HepG2 (cell line): ENCODE measurements at regions not wholly inside any gene's neighbourhood (a gene's known extent, or its start where the extent isn't known, plus 50 kb on each side); places are given as distances from the start of the nearest gene placed in this dataset.

ENCODE experiments used
- ATAC-seq: fragments of 200-7000 bp; cut with Tn5 transposase; 3 replicates; pipeline ENCODE4 v1.9.1; 2020; ENCODE audit warnings: mild to moderate bottlenecking, moderate library complexity
- BruUV-seq: library from RNA; stranded (reverse); fragments of 400-500 nt; replicated peaks from 2 replicates; lab custom pipeline; 2021; lab: Mats Ljungman, UMichigan
- CTCF ChIA-PET: fragments of 300-600 bp; formaldehyde crosslinking; extraction: SDS; loops from one replicate; lab custom pipeline; 2021; ENCODE audit warnings: low total read pairs, inconsistent platforms, low intra/inter-chr PET ratio; lab: Yijun Ruan, JAX
- POLR2A ChIA-PET: fragments of 350-600 bp; sonication (Branson Sonifier 250); formaldehyde crosslinking; loops from one replicate; lab custom pipeline; 2020; ENCODE audit warnings: antibody characterized with exemption, inconsistent platforms; lab: Yijun Ruan, JAX
- DNase-seq: peaks from one replicate; pipeline ENCODE4 v3.0.0-alpha.2; 2015; ENCODE audit warnings: low spot score
- FAIRE-seq: peaks from 3 replicates; lab custom pipeline; 2011; peaks lifted over from hg19 to GRCh38; lab: Jason Lieb, UNC
- H2AFZ ChIP-seq: one replicate; pipeline ENCODE4 v1.6.1; 2011; ENCODE audit warnings: low read length, inconsistent platforms
- H3K27ac ChIP-seq: fragments of 300-600 bp; 3 replicates; pipeline ENCODE4 v1.8.0; 2011; ENCODE audit warnings: mixed run types, mild to moderate bottlenecking, mixed read lengths, low read length, inconsistent platforms; ENCODE audit not compliant: insufficient read depth; ENCODE audit errors: extremely low read length
- H3K27me3 ChIP-seq, 2 experiments: fragments of 200-600 bp in 1 of 2; 2 replicates in 1 of 2; 3 replicates in 1 of 2; pipeline versions ENCODE4 v1.6.0 to v1.8.0; 2011; ENCODE audit warnings: low read length in 2 of 2, mild to moderate bottlenecking in 2 of 2, moderate library complexity in 2 of 2, inconsistent platforms in 1 of 2; ENCODE audit not compliant: insufficient read depth in 2 of 2, control insufficient read depth in 1 of 2
- H3K36me3 ChIP-seq, 2 experiments: fragments of 200-600 bp in 1 of 2; replicated peaks in 1 of 2; 2 replicates in 1 of 2; 3 replicates in 1 of 2; pipeline versions ENCODE4 v1.5.1 to v1.8.0; 2011; ENCODE audit warnings: low read length in 2 of 2, inconsistent platforms in 1 of 2; ENCODE audit not compliant: insufficient read depth in 2 of 2, control insufficient read depth in 1 of 2
- H3K4me1 ChIP-seq: 2 replicates; pipeline ENCODE4 v1.5.1; 2012; ENCODE audit warnings: low read length, inconsistent platforms; ENCODE audit not compliant: insufficient read depth
- H3K4me2 ChIP-seq: 2 replicates; pipeline ENCODE4 v1.6.0; 2011; ENCODE audit warnings: low read depth, low read length, inconsistent platforms
- H3K4me3 ChIP-seq, 3 experiments: fragments of 200-600 bp in 1 of 3; sonication (generic), shearing (Covaris generic) in 1 of 3; replicated peaks in 1 of 3; 2 replicates each; pipeline ENCODE4 v1.5.1; 2011 to 2016; ENCODE audit warnings: low read length in 3 of 3, inconsistent platforms in 2 of 3, low read depth in 2 of 3, mild to moderate bottlenecking in 2 of 3, control low read depth in 1 of 3, mixed read lengths in 1 of 3; ENCODE audit not compliant: insufficient read depth in 1 of 3
- H3K79me2 ChIP-seq: one replicate; pipeline ENCODE4 v1.6.1; 2011; ENCODE audit warnings: low read length, inconsistent platforms; ENCODE audit not compliant: insufficient read depth
- H3K9ac ChIP-seq: 2 replicates; pipeline ENCODE4 v1.6.0; 2011; ENCODE audit warnings: mild to moderate bottlenecking, low read depth, low read length, inconsistent platforms; ENCODE audit not compliant: insufficient read depth
- H3K9me3 ChIP-seq: 2 replicates; pipeline ENCODE4 v1.5.1; 2012; ENCODE audit warnings: mild to moderate bottlenecking, low read length
- H4K20me1 ChIP-seq: 2 replicates; pipeline ENCODE4 v1.6.0; 2011; ENCODE audit warnings: inconsistent platforms, mild to moderate bottlenecking, low read length, moderate library complexity; ENCODE audit not compliant: insufficient read depth
- ATF1 ChIP-seq: IDR thresholded peaks from 2 replicates; pipeline ENCODE4 v1.6.1; 2016; ENCODE audit warnings: mild to moderate bottlenecking, control low read depth
- ATF7-NPFF ChIP-seq: sonication (generic); formaldehyde crosslinking; IDR thresholded peaks from 2 replicates; pipeline ENCODE4 v1.8.1; 2023; ENCODE audit warnings: mild to moderate bottlenecking, low read depth, missing genetic modification reagents, moderate library complexity
- HDAC2 ChIP-seq: sonication (generic); formaldehyde crosslinking; IDR thresholded peaks from 2 replicates; pipeline ENCODE4 v1.4.0; 2020; ENCODE audit warnings: missing genetic modification reagents
- KAT7 ChIP-seq: IDR thresholded peaks from 2 replicates; pipeline ENCODE4 v1.6.1; 2018; ENCODE audit warnings: borderline replicate concordance, missing compliant biosample characterization
- KLF12 ChIP-seq: sonication (generic); formaldehyde crosslinking; IDR thresholded peaks from 2 replicates; pipeline ENCODE4 v1.4.0; 2020; ENCODE audit warnings: missing genetic modification reagents, borderline replicate concordance
- MAFF ChIP-seq: IDR thresholded peaks from 2 replicates; pipeline ENCODE4 v1.6.1; 2011; ENCODE audit warnings: low read depth, low read length, improper control_type of control experiment
- NONO ChIP-seq, 2 experiments: fragments of 450-650 bp in 1 of 2; sonication (generic) in 1 of 2; formaldehyde crosslinking in 1 of 2; IDR thresholded peaks in 1 of 2; conservative IDR thresholded peaks in 1 of 2; 2 replicates each; pipeline versions ENCODE4 v1.6.1 to v1.8.0; 2017 to 2022; ENCODE audit warnings: mild to moderate bottlenecking in 1 of 2, missing genetic modification reagents in 1 of 2, moderate library complexity in 1 of 2
- RARA ChIP-seq: IDR thresholded peaks from 2 replicates; pipeline ENCODE4 v1.6.1; 2016; ENCODE audit warnings: missing genetic modification reagents, missing compliant biosample characterization
- SMARCE1 ChIP-seq: fragments of 450-650 bp; IDR thresholded peaks from 2 replicates; pipeline ENCODE4 v1.6.1; 2017; ENCODE audit warnings: borderline replicate concordance
- ZFP82 ChIP-seq: sonication (generic); formaldehyde crosslinking; IDR thresholded peaks from 2 replicates; pipeline ENCODE4 v1.5.1; 2020; ENCODE audit warnings: mild to moderate bottlenecking, missing genetic modification reagents, borderline replicate concordance
- ZNF33A ChIP-seq: sonication (generic); formaldehyde crosslinking; IDR thresholded peaks from 2 replicates; pipeline ENCODE4 v1.5.1; 2020; ENCODE audit warnings: missing genetic modification reagents, mild to moderate bottlenecking, moderate library complexity, borderline replicate concordance
- ZNF382 ChIP-seq: sonication (generic); formaldehyde crosslinking; IDR thresholded peaks from 2 replicates; pipeline ENCODE4 v1.5.0; 2020; ENCODE audit warnings: missing genetic modification reagents, mild to moderate bottlenecking, borderline replicate concordance
- ZNF629 ChIP-seq: sonication (generic); formaldehyde crosslinking; conservative IDR thresholded peaks from 2 replicates; pipeline ENCODE4 v1.5.0; 2020; ENCODE audit warnings: missing genetic modification reagents
- WGBS: methylation state at CpG from one replicate; pipeline ENCODE4 v1.1.6; 2017; ENCODE audit warnings: low lambda C conversion rate; 5-methylcytosine and 5-hydroxymethylcytosine counted together
- in situ Hi-C: cut with HindIII; loops from 2 replicates; pipeline ENCODE4 v1.10.0; 2017; ENCODE audit warnings: low pct_unique_long_range_greater_than_20kb; ENCODE audit not compliant: extremely low pct_ligation_motif_present
- intact Hi-C: fragments of 100-400 bp; cut with micrococcal nuclease; formaldehyde crosslinking; loops from one replicate; pipeline ENCODE4 v1.10.0; 2022; ENCODE audit not compliant: unreplicated experiment
- TF ChIP-seq, protein P1 (sequence below): sonication (generic); formaldehyde crosslinking; IDR thresholded peaks from 2 replicates; pipeline ENCODE4 v1.4.0; 2020; ENCODE audit warnings: mild to moderate bottlenecking, missing genetic modification reagents, borderline replicate concordance

DNA sequence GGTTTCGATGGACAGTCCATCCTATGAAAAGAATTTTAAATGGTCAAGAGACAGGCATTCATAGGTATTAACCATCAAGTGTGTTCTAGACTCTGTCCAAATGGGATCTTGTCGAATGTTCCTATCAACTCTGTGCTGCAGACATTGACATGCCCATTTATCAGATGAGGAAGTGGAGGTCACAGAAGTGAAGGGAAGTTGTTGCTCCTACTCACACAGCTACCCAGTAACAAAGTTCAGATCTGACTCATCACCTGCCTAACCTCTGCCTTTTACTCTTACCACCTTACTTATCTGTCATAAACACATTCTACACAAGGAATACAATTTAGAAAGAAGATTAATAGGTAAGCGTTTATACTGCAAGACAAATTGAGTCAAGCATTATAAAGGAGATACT, 426.2 kb upstream of the BRINP1 start:
- Histone ChIP-seq H3K27me3 (no peaks in the 10 kb centered on the region), H3K9me3 (no peaks in the 10 kb centered on the region), H3K4me3 (no peak overlapping the region), H3K36me3 (no peaks in the 10 kb centered on the region), H3K4me1 (no peaks in the 10 kb centered on the region), H3K4me2 (no peak overlapping the region), H3K79me2 (no peaks in the 10 kb centered on the region), H2AFZ (no peak overlapping the region), H3K9ac (no peak overlapping the region), H4K20me1 (no peaks in the 10 kb centered on the region), H3K27ac (no peak overlapping the region)
- ChIA-PET CTCF (no interaction called here), POLR2A (no interaction called here)
- intact Hi-C loops: no loop called here
- in situ Hi-C loops: no loop called here
- ATAC-seq (no peak), FAIRE-seq (no peak), DNase-seq (no peak)
- WGBS: under 1% methylated on average over 3 of the region's 3 CpGs
- no TSS peak for BruUV-seq
- peak; percentile 67 for TF ChIP-seq ZNF629 (CRISPR knock-in tag)
- no peak for TF ChIP-seq ATF1 (CRISPR knock-in tag)

DNA sequence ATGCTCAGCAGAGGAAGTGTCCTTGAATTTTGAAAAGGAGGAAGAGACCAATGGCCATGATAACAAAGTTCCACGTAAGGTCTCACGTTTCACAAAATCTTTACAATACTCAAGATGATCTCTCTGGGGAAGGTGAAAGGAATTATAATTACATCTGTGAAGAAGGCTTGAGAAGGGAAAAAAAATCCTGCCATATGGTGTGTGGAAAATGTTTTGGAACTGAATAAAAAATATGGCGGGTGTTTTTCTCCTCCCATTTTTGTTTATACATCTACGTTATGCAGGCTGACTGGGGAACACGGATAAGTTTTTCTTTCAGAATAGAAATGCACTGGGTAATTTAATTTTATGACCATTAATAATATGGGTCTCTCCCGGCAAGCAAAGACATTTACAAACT, 425.6 kb upstream of the BRINP1 start:
- FAIRE-seq: no peak
- 3% methylated on average over 6 of the region's 6 CpGs for WGBS
- H3K36me3 ChIP-seq: no peaks in the 10 kb centered on the region
- no peaks in the 10 kb centered on the region for H3K9me3 ChIP-seq
- POLR2A ChIA-PET: no interaction called here
- no peak for ATAC-seq
- H3K27ac ChIP-seq: no peak overlapping the region
- no peaks in the 10 kb centered on the region for H3K79me2 ChIP-seq
- H3K4me1 ChIP-seq: no peaks in the 10 kb centered on the region
- in situ Hi-C loops: no loop called here
- H3K4me2 ChIP-seq: no peak overlapping the region
- CTCF ChIA-PET: no interaction called here
- H3K27me3 ChIP-seq: no peaks in the 10 kb centered on the region
- BruUV-seq: no TSS peak
- no peak overlapping the region for H3K9ac ChIP-seq
- TF ChIP-seq ATF7-NPFF (CRISPR knock-in tag): no peak
- no peak for TF ChIP-seq KAT7 (CRISPR knock-in tag)
- TF ChIP-seq SMARCE1: no peak
- TF ChIP-seq, protein P1, sequence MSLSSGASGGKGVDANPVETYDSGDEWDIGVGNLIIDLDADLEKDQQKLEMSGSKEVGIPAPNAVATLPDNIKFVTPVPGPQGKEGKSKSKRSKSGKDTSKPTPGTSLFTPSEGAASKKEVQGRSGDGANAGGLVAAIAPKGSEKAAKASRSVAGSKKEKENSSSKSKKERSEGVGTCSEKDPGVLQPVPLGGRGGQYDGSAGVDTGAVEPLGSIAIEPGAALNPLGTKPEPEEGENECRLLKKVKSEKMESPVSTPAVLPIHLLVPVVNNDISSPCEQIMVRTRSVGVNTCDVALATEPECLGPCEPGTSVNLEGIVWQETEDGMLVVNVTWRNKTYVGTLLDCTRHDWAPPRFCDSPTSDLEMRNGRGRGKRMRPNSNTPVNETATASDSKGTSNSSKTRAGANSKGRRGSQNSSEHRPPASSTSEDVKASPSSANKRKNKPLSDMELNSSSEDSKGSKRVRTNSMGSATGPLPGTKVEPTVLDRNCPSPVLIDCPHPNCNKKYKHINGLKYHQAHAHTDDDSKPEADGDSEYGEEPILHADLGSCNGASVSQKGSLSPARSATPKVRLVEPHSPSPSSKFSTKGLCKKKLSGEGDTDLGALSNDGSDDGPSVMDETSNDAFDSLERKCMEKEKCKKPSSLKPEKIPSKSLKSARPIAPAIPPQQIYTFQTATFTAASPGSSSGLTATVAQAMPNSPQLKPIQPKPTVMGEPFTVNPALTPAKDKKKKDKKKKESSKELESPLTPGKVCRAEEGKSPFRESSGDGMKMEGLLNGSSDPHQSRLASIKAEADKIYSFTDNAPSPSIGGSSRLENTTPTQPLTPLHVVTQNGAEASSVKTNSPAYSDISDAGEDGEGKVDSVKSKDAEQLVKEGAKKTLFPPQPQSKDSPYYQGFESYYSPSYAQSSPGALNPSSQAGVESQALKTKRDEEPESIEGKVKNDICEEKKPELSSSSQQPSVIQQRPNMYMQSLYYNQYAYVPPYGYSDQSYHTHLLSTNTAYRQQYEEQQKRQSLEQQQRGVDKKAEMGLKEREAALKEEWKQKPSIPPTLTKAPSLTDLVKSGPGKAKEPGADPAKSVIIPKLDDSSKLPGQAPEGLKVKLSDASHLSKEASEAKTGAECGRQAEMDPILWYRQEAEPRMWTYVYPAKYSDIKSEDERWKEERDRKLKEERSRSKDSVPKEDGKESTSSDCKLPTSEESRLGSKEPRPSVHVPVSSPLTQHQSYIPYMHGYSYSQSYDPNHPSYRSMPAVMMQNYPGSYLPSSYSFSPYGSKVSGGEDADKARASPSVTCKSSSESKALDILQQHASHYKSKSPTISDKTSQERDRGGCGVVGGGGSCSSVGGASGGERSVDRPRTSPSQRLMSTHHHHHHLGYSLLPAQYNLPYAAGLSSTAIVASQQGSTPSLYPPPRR: no peak
- TF ChIP-seq KLF12 (CRISPR knock-in tag): no peak
- no peak for TF ChIP-seq HDAC2
- no peak for TF ChIP-seq ZNF33A (CRISPR knock-in tag)
- TF ChIP-seq ZFP82 (CRISPR knock-in tag): no peak
- no peak for TF ChIP-seq ZNF382 (CRISPR knock-in tag)
- TF ChIP-seq NONO (IDR thresholded peaks at IDR 0.05): no peak
- no peak for TF ChIP-seq NONO (CRISPR knock-in tag; conservative IDR thresholded peaks at IDR 0.05)
- no peak for TF ChIP-seq MAFF
- TF ChIP-seq RARA: no peak
- TF ChIP-seq, all 625 proteins: peak for 0
- Histone ChIP-seq H2AFZ (no peak overlapping the region), H3K4me3 (no peak overlapping the region), H4K20me1 (no peaks in the 10 kb centered on the region)
- intact Hi-C loops: no loop called here
- DNase-seq: no peak
